Inferior parietal cortex (tissue), 1 donor: ENCODE measurements at regions not wholly inside any gene's neighbourhood (a gene's known extent, or its start where the extent isn't known, plus 50 kb on each side); places are given as distances from the start of the nearest gene placed in this dataset.

ENCODE experiments used
- DNase-seq: peaks from one replicate; pipeline ENCODE4 v3.0.0-alpha.2; 2016; ENCODE audit errors: extremely low spot score

- no peak for DNase-seq
These were observed 182.1 kb upstream of the TET2 start for GRCh38 chr4:104964410-104965175.

GRCh38 chr4:104966349-104967033 is 180.2 kb upstream of the TET2 start:
- no peak for DNase-seq

GRCh38 chr4:104967034-104967401 is 179.7 kb upstream of the TET2 start:
- no peak for DNase-seq

- DNase-seq: no peak
These were observed 177.1 kb upstream of the TET2 start for GRCh38 chr4:104969394-104970082.

- DNase-seq: no peak
These were observed 175.2 kb upstream of the TET2 start for GRCh38 chr4:104971462-104971861.

GRCh38 chr4:104973708-104974107 is 173.0 kb upstream of the TET2 start:
- DNase-seq: no peak

GRCh38 chr4:104975617-104976016 is 171.1 kb upstream of the TET2 start:
- no peak for DNase-seq

GRCh38 chr4:104976262-104976661 is 170.4 kb upstream of the TET2 start:
- no peak for DNase-seq

GRCh38 chr4:104979083-104979760 is 167.5 kb upstream of the TET2 start:
- no peak for DNase-seq

GRCh38 chr4:104983615-104984179 is 163.0 kb upstream of the TET2 start:
- no peak for DNase-seq

GRCh38 chr4:104986306-104986705 is 160.4 kb upstream of the TET2 start:
- DNase-seq: no peak

GRCh38 chr4:104989371-104989770 is 157.3 kb upstream of the TET2 start:
- DNase-seq: no peak

GRCh38 chr4:105002278-105002677 is 144.4 kb upstream of the TET2 start:
- DNase-seq: no peak

GRCh38 chr4:105014234-105014633 is 132.4 kb upstream of the TET2 start:
- no peak for DNase-seq

- no peak for DNase-seq
These were observed 132.0 kb upstream of the TET2 start for GRCh38 chr4:105014635-105015034.

- no peak for DNase-seq
These were observed 130.9 kb upstream of the TET2 start for GRCh38 chr4:105015750-105016149.

- no peak for DNase-seq
These were observed 123.6 kb upstream of the TET2 start for GRCh38 chr4:105022811-105023667.

GRCh38 chr4:105023668-105024055 is 123.0 kb upstream of the TET2 start:
- DNase-seq: no peak

GRCh38 chr4:105025263-105026017 is 121.2 kb upstream of the TET2 start:
- no peak for DNase-seq

GRCh38 chr4:105036991-105037390 is 109.7 kb upstream of the TET2 start:
- DNase-seq: no peak
